DMS79 (cell line): ENCODE measurements at regions not wholly inside any gene's neighbourhood (a gene's known extent, or its start where the extent isn't known, plus 50 kb on each side); places are given as distances from the start of the nearest gene placed in this dataset.
"Not testable (repeated sequence)": the region's sequence is repeated elsewhere in the genome, so short reads cannot be mapped to it uniquely, and the experiment has no call there.

Experiments used
- DNase-seq: peaks from one replicate; lab custom pipeline; 2025; lab: John Stamatoyannopoulos, UW

DNA sequence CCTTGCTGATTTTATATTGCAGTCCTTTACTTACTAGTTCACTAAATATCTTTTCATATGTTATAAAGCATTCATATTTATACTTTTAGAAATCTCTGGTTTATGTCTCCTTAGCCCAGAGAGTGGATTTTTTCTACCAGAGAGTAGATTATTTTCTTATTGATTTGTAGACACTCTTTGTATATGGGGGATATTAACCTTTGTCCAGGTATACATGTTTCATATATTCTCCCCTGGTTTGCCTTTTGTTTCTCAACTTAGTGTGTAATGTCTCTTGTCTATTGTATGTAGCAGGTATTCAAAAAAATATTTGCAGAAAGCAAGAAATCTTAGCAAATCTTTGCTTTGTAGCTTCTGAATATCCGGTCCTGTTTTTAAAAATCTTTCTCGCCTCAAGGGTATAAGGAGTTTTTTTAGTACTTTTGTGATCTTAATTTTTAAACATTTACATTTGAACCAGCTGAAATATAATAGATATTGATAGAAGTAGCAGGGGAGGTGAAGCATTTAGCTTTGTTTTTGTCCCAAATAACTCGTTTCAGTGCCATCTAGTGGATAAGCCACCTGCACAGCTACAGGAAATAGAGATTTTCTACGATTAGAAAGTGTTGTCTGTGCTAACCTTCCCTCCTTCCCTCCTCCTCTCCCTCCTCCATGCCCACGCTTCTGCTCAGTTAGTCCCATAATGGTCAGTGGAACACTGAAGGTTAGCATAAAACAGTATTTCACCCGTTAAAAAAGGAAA, 97.0 kb downstream of the PHETA1 start:
- no peak for DNase-seq

- DNase-seq, result no peak
Observed at GRCh38 chr12:111270774-111271173, 98.1 kb downstream of the PHETA1 start.

- DNase-seq, result no peak
Observed at GRCh38 chr12:111270239-111270638, 98.7 kb downstream of the PHETA1 start.

GRCh38 chr12:111269718-111270117, 99.2 kb downstream of the PHETA1 start:
- no peak for DNase-seq

DNA sequence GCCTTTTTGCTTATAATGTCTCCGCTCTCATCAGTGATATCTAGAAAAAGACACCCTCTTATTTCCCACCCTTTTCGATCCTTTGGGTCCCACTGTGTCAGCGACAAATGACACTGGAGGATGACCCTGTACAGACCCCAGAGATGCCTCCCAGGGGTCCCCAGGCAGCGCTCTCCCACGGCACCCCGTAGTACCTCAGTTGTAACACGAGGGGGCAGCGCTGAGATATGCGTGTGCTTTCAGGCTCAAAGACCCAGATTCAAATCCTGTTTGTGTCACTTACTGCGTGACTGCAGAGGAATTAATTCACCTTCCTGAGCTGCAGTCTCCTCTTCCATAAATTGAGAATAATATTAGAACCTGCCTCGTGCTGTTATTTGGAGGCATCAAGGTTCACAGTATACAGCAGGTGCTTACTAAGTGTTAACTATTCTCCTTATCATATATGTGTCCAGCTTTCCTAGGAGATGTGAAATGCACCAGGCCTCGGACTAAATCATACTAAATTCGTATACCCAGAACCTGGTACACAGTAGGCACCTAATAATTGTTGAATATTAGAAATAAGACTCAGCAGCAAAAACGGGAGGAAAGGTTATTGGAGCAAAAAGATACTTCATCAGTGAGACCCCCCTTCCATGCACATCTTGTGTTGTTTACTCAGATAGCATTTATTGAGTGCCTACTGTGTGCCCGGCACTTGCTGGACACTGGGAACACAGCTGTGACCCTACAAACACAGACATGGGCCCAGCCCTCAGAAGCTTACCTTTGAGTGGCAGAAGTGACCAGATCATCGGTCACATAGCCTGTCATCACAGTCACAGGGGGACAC, 99.9 kb downstream of the PHETA1 start:
- DNase-seq, result no peak

- DNase-seq, result no peak
Observed at GRCh38 chr12:111267144-111267543, 101.8 kb downstream of the PHETA1 start.

GRCh38 chr12:111261911-111262676, 106.8 kb downstream of the PHETA1 start:
- no peak for DNase-seq

GRCh38 chr12:111260732-111261131, 108.2 kb downstream of the PHETA1 start:
- DNase-seq, result no peak

GRCh38 chr12:111259231-111259630, 109.7 kb downstream of the PHETA1 start:
- no peak for DNase-seq

- not testable (repeated sequence) for DNase-seq
Observed at GRCh38 chr12:111258081-111258480, 110.8 kb downstream of the PHETA1 start.

DNA sequence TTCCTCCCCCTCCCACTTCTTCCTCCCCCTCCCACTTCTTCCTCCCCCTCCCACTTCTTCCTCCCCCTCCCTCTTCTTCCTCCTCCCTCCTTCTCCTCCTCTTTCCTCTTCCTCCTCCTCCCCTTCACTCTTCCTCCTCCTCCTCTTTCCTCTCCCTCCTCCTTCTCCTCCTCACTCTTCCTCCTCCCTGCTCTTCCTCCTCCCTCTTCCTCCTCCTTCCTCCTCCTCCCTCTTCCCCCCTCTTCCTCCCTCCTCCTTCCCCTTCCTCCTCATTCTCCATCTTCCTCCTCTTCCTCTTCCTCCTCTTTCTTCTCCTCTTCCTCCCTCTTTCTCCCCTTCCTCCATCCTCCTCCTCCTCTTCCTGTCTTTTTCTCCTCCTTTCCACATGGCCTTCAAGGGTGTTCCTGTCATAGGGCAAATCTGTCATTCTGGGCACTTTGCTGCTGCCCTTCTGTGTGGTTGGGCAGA, 111.4 kb downstream of the PHETA1 start:
- no peak for DNase-seq

DNA sequence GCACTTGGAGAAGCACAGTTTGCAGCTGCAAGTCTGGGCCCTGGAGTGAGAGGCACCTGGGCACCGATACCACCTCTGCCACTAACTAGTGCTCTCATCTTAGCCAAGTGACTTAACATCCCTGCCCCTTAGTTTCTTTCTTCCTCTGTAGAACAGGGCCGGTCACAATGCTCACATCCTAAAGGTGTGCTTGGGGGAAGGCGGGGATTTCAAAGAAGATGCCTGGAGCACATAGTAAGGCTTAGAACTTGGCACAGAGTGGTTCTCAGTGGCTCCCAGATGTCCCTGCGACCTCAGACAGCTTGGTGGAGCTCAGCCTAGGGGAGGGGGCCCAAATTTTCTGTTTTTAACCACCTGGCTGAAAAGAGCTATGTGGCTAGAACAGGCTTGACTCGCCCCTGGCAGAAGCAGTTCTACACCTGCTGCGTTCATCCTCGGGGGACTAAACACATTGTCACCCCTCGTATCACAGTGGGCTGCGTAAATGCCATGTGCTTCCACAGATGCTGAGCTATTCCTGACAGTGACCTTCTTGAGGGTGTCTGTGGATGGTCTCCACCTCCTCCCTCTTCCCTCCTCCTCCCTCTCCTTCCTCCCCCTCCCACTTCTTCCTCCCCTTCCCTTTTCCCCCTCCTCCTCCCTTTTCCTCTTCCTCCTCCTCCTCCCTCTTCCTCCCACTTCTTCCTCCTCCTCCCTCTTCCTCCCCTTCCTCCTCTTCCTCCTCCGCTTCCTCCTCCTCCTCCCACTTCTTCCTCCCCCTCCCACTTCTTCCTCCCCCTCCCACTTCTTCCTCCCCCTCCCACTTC, 112.1 kb downstream of the PHETA1 start:
- no peak for DNase-seq

DNA sequence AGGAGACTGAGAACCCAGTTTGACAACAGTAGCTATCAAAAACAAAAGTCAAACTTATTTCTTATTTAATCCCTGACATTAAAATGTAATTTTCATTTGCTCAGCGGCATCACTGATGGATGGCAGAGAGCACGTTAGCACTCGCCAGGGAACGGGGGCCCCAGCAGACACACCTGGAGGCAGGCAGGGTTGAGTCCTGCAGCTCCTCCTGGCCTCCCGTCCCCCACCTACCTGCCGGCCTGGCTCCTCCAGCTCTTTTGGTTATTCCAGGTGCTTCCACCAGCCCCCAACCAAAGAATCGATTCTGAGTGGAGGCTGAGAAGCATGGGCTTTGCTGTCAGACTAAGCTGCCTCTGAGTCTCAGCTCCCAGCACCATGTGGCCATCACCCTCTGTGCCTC, 113.6 kb downstream of the PHETA1 start:
- DNase-seq, result no peak

DNA sequence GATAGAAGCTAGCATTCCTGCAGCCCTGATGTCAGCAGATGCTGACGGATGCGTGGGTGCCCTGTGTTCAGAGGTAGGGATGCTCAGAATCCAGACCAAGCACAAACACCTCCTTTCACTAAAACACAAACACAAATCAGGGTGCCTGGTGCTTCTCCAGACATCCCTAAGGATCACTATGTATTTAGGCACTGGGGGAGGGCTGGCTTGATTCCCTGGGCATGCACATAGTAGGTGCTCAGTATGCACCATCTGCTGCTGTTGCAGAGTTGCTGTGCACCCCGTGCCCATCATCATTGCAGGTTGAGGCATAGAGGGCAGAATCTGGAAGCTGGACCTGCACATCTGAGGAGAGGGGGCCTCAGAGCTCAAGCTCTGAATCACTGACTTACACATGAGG, 114.8 kb downstream of the PHETA1 start:
- no peak for DNase-seq

DNA sequence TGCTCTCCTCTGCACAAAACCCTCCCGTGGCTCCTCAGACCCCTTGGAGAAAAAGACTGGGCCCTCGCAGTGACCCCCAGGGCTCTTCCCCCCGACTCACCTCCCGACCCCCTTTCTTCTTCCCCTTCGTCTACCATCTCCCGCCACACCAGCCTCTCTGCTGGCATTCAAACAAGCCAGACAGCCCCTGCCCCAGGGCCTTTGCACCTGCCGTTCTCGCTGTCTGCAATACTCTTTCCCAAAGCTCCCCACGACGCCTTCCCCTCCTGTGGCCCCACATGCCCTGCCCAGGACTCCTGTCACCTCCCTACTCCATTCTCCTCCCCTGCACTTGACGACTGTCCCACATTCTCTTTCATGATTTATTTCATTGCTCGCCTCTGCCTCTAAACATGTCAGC, 115.7 kb downstream of the PHETA1 start:
- no peak for DNase-seq

DNA sequence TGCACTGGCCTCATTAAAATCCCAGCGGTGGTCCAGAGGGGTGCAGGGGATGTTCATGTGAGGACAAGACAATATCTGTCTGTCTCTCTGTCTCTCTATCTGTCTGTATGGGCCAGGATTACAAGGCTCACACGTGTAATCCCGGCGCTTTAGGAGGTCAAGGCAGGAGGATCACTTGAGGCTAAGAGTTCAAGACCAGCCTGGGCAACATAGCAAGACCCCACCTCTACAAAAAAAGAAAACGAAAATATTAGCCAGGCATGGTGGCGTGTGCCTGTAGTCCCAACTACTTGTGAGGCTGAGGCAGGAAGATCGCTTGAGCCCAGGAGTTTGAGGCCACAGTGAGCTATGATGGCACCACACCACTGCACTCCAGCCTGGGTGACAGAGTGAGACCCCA, 117.1 kb downstream of the PHETA1 start:
- no peak for DNase-seq

- no peak for DNase-seq
Observed at GRCh38 chr12:111251058-111251730, 117.7 kb downstream of the PHETA1 start.

- DNase-seq, result no peak
Observed at GRCh38 chr12:111250251-111250881, 118.5 kb downstream of the PHETA1 start.

DNA sequence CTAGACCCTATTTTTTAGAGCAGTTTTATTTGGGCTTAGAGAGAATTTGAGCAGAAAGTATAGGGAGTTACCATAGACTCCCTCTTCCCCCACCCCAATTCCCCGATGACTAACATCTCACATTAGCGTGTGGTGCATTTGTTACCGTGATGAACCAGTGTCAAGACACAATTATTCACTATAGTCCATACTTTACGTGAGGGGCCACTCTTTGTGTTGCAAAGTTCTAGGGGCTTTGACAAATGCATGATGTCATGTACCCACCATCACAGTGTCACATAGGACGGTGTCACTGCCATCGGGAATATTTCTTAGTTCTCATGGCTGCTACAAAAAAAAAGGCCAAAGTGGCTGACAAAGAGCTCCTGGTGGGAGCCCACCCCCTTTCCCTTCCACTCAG, 119.1 kb downstream of the PHETA1 start:
- DNase-seq, result no peak

DNA sequence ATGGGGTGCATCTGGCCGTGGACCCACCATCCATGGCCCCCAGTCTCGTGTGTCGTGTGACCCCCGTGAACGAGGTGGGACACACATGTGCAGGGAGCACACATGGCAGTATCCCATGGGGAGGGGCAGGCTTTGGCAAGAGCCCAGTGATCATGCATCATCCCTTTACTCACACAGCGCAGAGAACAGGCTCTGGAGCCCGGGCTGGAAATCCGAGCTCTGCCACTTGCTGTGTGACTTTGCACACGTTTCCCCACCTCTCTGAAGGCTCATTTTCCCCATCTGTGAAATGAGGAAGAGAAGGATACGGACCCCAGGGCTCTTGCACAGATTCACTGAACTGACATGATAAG, 119.9 kb downstream of the PHETA1 start:
- DNase-seq, result no peak
